CD14-positive monocyte (primary cell): ENCODE measurements at regions not wholly inside any gene's neighbourhood (a gene's known extent, or its start where the extent isn't known, plus 50 kb on each side); places are given as distances from the start of the nearest gene placed in this dataset.

Experiments
- DNase-seq, 3 donors: peaks; one replicate each; pipeline ENCODE4 v3.0.0-alpha.2; 2011 to 2022
- H2AFZ ChIP-seq: 2 replicates; pipeline ENCODE4 v1.6.0; 2012; ENCODE audit warnings: mild to moderate bottlenecking, low read depth, low read length, inconsistent platforms; ENCODE audit not compliant: insufficient read depth, poor library complexity, severe bottlenecking
- H3K27ac ChIP-seq, 2 donors: 1 replicate in 1 of 2; 2 replicates in 1 of 2; pipeline ENCODE4 v1.5.1; 2012 to 2013; ENCODE audit warnings: low read length in 2 of 2, control low read depth in 1 of 2, inconsistent platforms in 1 of 2, low read depth in 1 of 2, mild to moderate bottlenecking in 1 of 2
- H3K27me3 ChIP-seq, 2 donors: one replicate each; pipeline versions ENCODE4 v1.6.0 to v1.6.1; 2011 to 2013; ENCODE audit warnings: low read length in 2 of 2; ENCODE audit not compliant: control insufficient read depth in 2 of 2, insufficient read depth in 2 of 2
- H3K36me3 ChIP-seq, 2 donors: replicated peaks in 1 of 2; 1 replicate in 1 of 2; 2 replicates in 1 of 2; pipeline versions ENCODE4 v1.5.1 to v1.6.1; 2012 to 2013; ENCODE audit warnings: low read length in 2 of 2, control low read depth in 1 of 2, inconsistent platforms in 1 of 2, mild to moderate bottlenecking in 1 of 2; ENCODE audit not compliant: insufficient read depth in 2 of 2, control insufficient read depth in 1 of 2
- H3K4me1 ChIP-seq, 2 donors: 1 replicate in 1 of 2; 2 replicates in 1 of 2; pipeline versions ENCODE4 v1.5.1 to v1.6.1; 2012 to 2013; ENCODE audit warnings: low read length in 2 of 2, control low read depth in 1 of 2, inconsistent platforms in 1 of 2, mild to moderate bottlenecking in 1 of 2, moderate library complexity in 1 of 2; ENCODE audit not compliant: insufficient read depth in 2 of 2, control insufficient read depth in 1 of 2
- H3K4me2 ChIP-seq: replicated peaks from 2 replicates; pipeline ENCODE3; 2012; ENCODE audit warnings: low read length, moderate library complexity, mild to moderate bottlenecking; ENCODE audit not compliant: poor library complexity, severe bottlenecking; ENCODE audit errors: extremely low read depth
- H3K4me3 ChIP-seq, 3 experiments: fragments of 200-600 bp in 1 of 3; sonication (generic) in 1 of 3; replicated peaks in 1 of 3; 1 replicate in 2 of 3; 2 replicates in 1 of 3; pipeline ENCODE4 v1.5.1; 2011 to 2013; ENCODE audit warnings: low read length in 3 of 3, mild to moderate bottlenecking in 3 of 3, control low read depth in 2 of 3, low read depth in 2 of 3, inconsistent platforms in 1 of 3, moderate library complexity in 1 of 3
- H3K79me2 ChIP-seq: 2 replicates; pipeline ENCODE4 v1.6.0; 2012; ENCODE audit warnings: mild to moderate bottlenecking, control low read depth, inconsistent platforms, low read length, moderate library complexity; ENCODE audit not compliant: insufficient read depth
- H3K9ac ChIP-seq: 2 replicates; pipeline ENCODE4 v1.6.0; 2017; ENCODE audit warnings: low read length, mild to moderate bottlenecking; ENCODE audit not compliant: insufficient read depth, poor library complexity, severe bottlenecking
- H3K9me3 ChIP-seq, 2 donors: replicated peaks in 1 of 2; 1 replicate in 1 of 2; 2 replicates in 1 of 2; pipeline versions ENCODE4 v1.5.1 to v1.6.1; 2012 to 2013; ENCODE audit warnings: low read length in 2 of 2, control low read depth in 1 of 2; ENCODE audit not compliant: control insufficient read depth in 1 of 2, insufficient read depth in 1 of 2
- H4K20me1 ChIP-seq: 2 replicates; pipeline ENCODE4 v1.6.0; 2012; ENCODE audit warnings: mild to moderate bottlenecking, low read length, control low read depth, moderate library complexity; ENCODE audit not compliant: insufficient read depth
- H3K27ac Mint-ChIP-seq, 7 donors: one replicate each; pipeline ENCODE4 v1.8.0; 2020; ENCODE audit warnings: mild to moderate bottlenecking in 7 of 7, mixed read lengths in 7 of 7, moderate library complexity in 6 of 7, inconsistent platforms in 2 of 7
- H3K27me3 Mint-ChIP-seq, 3 donors: one replicate each; pipeline ENCODE4 v1.8.0; 2021 to 2022; ENCODE audit warnings: low read depth in 3 of 3, mild to moderate bottlenecking in 3 of 3, mixed read lengths in 3 of 3, moderate library complexity in 3 of 3, inconsistent platforms in 1 of 3
- H3K36me3 Mint-ChIP-seq, 2 donors: one replicate each; pipeline ENCODE4 v1.8.0; 2020; ENCODE audit warnings: mixed read lengths in 2 of 2, inconsistent platforms in 1 of 2, mild to moderate bottlenecking in 1 of 2
- H3K4me1 Mint-ChIP-seq: one replicate; pipeline ENCODE4 v1.8.0; 2020; ENCODE audit warnings: mild to moderate bottlenecking, mixed read lengths
- H3K4me3 Mint-ChIP-seq, 2 donors: one replicate each; pipeline ENCODE4 v1.8.0; 2020; ENCODE audit warnings: mild to moderate bottlenecking in 2 of 2, mixed read lengths in 2 of 2, moderate library complexity in 1 of 2
- H3K9me3 Mint-ChIP-seq, 7 donors: one replicate each; pipeline ENCODE4 v1.8.0; 2020 to 2022; ENCODE audit warnings: mixed read lengths in 7 of 7, mild to moderate bottlenecking in 6 of 7, moderate library complexity in 6 of 7, inconsistent platforms in 2 of 7
- WGBS: methylation state at CpG from one replicate; pipeline ENCODE4 v1.1.5; 2013; ENCODE audit warnings: missing lambda C conversion rate; ENCODE audit not compliant: insufficient coverage; 5-methylcytosine and 5-hydroxymethylcytosine counted together
- intact Hi-C, 2 donors: fragments of 100-400 bp; cut with micrococcal nuclease; formaldehyde crosslinking; loops; one replicate each; pipeline versions ENCODE4 v1.15.0 to v1.15.1; 2023
- TF ChIP-seq, protein P1 (sequence below): fragments of 200-600 bp; IDR thresholded peaks from one replicate; pipeline ENCODE4 v1.8.0; 2022; ENCODE audit warnings: antibody characterized with exemption, mild to moderate bottlenecking

DNA sequence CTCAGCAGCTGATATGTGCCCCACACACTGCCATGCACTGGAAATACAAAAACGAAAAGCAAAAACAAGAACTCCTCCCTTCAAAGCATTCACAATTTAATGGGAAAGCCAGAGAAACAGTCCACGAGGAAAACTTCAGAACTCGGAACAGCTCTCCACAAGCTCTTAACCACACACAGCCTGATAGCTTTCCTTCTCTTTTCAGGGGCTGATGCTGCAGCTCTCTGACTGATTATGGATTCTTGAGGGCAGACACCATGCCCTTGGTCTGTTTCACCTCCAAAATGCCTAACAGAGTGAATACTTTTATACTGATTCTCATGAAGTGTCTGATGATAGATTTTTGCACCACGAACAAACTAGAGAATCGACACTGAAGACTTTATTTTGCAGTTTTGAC is 282.1 kb downstream of the CD83 start:
- Histone ChIP-seq H3K4me2 (no peak overlapping the region), H3K36me3 (no peaks in the 10 kb centered on the region), H2AFZ (no peak overlapping the region), H4K20me1 (no peaks in the 10 kb centered on the region), H3K27me3 (no peaks in the 10 kb centered on the region), H3K79me2 (no peaks in the 10 kb centered on the region), H3K27ac (no peak overlapping the region), H3K9ac (no peak overlapping the region), H3K4me1 (peaks cover 0 to 3% of the 10 kb centered on the region in 2 donors), H3K4me3 (no peak overlapping the region), H3K9me3 (no peaks in the 10 kb centered on the region)
- TF ChIP-seq, protein P1, sequence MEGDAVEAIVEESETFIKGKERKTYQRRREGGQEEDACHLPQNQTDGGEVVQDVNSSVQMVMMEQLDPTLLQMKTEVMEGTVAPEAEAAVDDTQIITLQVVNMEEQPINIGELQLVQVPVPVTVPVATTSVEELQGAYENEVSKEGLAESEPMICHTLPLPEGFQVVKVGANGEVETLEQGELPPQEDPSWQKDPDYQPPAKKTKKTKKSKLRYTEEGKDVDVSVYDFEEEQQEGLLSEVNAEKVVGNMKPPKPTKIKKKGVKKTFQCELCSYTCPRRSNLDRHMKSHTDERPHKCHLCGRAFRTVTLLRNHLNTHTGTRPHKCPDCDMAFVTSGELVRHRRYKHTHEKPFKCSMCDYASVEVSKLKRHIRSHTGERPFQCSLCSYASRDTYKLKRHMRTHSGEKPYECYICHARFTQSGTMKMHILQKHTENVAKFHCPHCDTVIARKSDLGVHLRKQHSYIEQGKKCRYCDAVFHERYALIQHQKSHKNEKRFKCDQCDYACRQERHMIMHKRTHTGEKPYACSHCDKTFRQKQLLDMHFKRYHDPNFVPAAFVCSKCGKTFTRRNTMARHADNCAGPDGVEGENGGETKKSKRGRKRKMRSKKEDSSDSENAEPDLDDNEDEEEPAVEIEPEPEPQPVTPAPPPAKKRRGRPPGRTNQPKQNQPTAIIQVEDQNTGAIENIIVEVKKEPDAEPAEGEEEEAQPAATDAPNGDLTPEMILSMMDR = no peak
- no peak overlapping the region for H3K4me3 Mint-ChIP-seq
- H3K4me1 Mint-ChIP-seq = peaks cover 10% of the 10 kb centered on the region
- intact Hi-C loops = no loop called here
- peaks cover 2 to 4% (median 3%) of the 10 kb centered on the region in 3 donors for H3K27me3 Mint-ChIP-seq
- peaks cover 0 to 6% (median 2%) of the 10 kb centered on the region in 7 donors for H3K9me3 Mint-ChIP-seq
- no peak overlapping the region for H3K27ac Mint-ChIP-seq
- WGBS = 90% methylated on average over 5 of the region's 5 CpGs
- DNase-seq = no peak
- no peaks in the 10 kb centered on the region for H3K36me3 Mint-ChIP-seq

DNA sequence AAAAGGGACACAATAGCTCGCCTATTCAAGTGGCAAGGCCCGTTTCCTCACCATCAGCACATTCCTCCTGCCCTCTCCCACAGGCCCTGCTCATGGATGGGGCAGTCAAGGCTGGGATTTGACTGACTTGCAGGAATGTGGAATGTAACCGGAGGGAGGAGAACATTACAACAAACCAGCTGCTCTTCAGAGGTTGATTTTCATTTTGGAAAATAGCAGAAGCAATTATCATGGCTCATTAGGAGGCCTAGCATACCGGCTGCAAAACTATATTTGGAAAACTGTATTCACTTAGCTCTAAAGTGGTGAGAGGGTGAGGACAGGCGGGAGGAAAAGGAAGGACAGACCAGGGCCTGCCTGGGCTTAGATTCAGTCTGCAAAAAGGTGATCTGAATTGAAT is 283.7 kb downstream of the CD83 start:
- H3K4me1 Mint-ChIP-seq = peaks cover 10% of the 10 kb centered on the region
- H3K9me3 Mint-ChIP-seq = peaks cover 0 to 6% (median 2%) of the 10 kb centered on the region in 7 donors

More for the DNA sequence above, 283.7 kb downstream of the CD83 start:
- intact Hi-C loops = no loop called here
- Histone ChIP-seq H3K27me3 (no peaks in the 10 kb centered on the region), H2AFZ (no peak overlapping the region), H3K4me2 (no peak overlapping the region), H3K9ac (no peak overlapping the region), H4K20me1 (no peaks in the 10 kb centered on the region), H3K27ac (no peak overlapping the region), H3K4me3 (no peak overlapping the region), H3K36me3 (no peaks in the 10 kb centered on the region), H3K79me2 (no peaks in the 10 kb centered on the region), H3K4me1 (peaks cover 0 to 3% of the 10 kb centered on the region in 2 donors), H3K9me3 (no peaks in the 10 kb centered on the region)
- 86% methylated on average over 3 of the region's 5 CpGs for WGBS
- no peak for DNase-seq
- Mint-ChIP-seq H3K36me3 (no peaks in the 10 kb centered on the region), H3K4me3 (no peak overlapping the region), H3K27ac (no peak overlapping the region), H3K27me3 (peaks cover 0 to 4% (median 3%) of the 10 kb centered on the region in 3 donors)
- TF ChIP-seq, protein P1 = no peak
